Neural cell (in vitro differentiated cells): ENCODE measurements at regions not wholly inside any gene's neighbourhood (a gene's known extent, or its start where the extent isn't known, plus 50 kb on each side); places are given as distances from the start of the nearest gene placed in this dataset.

Experiments used
- EP300 ChIP-seq: fragments of 450-650 bp; conservative IDR thresholded peaks from 2 replicates; pipeline ENCODE4 v1.6.1; 2014; ENCODE audit warnings: antibody characterized with exemption, mild to moderate bottlenecking, moderate library complexity; ENCODE audit not compliant: poor library complexity, severe bottlenecking
- EZH2 ChIP-seq: fragments of 200-600, 300-800 bp; shearing (Covaris generic), sonication (generic); IDR thresholded peaks from 2 replicates; pipeline ENCODE4 v1.6.1; 2014; ENCODE audit warnings: antibody characterized with exemption, low read length, borderline replicate concordance, mild to moderate bottlenecking; ENCODE audit not compliant: insufficient read depth, poor library complexity, severe bottlenecking
- POLR2AphosphoS5 ChIP-seq: IDR thresholded peaks from 2 replicates; pipeline ENCODE4 v1.6.1; 2012
- RAD21 ChIP-seq: fragments of 450-650 bp; conservative IDR thresholded peaks from 2 replicates; pipeline ENCODE4 v1.6.1; 2014; ENCODE audit warnings: antibody characterized with exemption, mild to moderate bottlenecking, moderate library complexity
- TF ChIP-seq, protein P1 (sequence below): fragments of 450-650 bp; IDR thresholded peaks from 2 replicates; pipeline ENCODE4 v1.5.1; 2014; ENCODE audit warnings: antibody characterized with exemption, mild to moderate bottlenecking, moderate library complexity; ENCODE audit not compliant: poor library complexity, severe bottlenecking
- TF ChIP-seq, protein P2 (sequence below): IDR thresholded peaks from 2 replicates; pipeline ENCODE4 v1.6.1; 2012; ENCODE audit warnings: borderline replicate concordance

DNA sequence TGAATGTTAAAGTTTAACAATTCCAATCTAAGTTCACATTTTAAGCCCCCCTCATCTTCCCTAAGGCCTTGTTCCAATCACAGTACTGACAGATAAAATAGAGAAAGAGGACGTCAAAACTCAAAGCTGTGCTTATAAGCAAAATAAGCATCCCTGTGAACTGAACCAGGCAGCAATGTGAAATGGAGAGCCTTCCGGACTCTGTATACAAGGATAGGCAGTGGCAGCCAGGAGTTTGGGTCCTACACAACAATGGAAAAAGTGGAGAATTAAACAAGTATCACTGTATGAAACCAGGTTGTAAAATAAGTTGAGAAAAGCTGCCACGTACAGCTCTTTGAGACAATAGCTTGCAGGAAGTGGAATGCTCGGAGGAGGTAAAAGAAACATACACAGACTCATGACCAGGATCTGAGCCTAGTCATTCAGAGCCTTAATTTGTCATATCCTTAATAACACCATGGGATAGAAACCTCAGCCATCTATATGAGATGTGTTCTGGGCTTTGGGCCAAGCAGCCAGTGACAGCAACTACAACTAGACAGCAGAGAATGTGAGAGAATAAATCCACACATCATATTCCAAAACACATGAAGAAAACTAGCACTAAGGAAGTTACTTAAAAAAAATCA is 55.2 kb upstream of the PALMD start:
- TF ChIP-seq, protein P1, sequence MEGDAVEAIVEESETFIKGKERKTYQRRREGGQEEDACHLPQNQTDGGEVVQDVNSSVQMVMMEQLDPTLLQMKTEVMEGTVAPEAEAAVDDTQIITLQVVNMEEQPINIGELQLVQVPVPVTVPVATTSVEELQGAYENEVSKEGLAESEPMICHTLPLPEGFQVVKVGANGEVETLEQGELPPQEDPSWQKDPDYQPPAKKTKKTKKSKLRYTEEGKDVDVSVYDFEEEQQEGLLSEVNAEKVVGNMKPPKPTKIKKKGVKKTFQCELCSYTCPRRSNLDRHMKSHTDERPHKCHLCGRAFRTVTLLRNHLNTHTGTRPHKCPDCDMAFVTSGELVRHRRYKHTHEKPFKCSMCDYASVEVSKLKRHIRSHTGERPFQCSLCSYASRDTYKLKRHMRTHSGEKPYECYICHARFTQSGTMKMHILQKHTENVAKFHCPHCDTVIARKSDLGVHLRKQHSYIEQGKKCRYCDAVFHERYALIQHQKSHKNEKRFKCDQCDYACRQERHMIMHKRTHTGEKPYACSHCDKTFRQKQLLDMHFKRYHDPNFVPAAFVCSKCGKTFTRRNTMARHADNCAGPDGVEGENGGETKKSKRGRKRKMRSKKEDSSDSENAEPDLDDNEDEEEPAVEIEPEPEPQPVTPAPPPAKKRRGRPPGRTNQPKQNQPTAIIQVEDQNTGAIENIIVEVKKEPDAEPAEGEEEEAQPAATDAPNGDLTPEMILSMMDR: no peak
- TF ChIP-seq RAD21: no peak
- TF ChIP-seq POLR2AphosphoS5: no peak
- TF ChIP-seq EP300: no peak
- TF ChIP-seq, protein P2, sequence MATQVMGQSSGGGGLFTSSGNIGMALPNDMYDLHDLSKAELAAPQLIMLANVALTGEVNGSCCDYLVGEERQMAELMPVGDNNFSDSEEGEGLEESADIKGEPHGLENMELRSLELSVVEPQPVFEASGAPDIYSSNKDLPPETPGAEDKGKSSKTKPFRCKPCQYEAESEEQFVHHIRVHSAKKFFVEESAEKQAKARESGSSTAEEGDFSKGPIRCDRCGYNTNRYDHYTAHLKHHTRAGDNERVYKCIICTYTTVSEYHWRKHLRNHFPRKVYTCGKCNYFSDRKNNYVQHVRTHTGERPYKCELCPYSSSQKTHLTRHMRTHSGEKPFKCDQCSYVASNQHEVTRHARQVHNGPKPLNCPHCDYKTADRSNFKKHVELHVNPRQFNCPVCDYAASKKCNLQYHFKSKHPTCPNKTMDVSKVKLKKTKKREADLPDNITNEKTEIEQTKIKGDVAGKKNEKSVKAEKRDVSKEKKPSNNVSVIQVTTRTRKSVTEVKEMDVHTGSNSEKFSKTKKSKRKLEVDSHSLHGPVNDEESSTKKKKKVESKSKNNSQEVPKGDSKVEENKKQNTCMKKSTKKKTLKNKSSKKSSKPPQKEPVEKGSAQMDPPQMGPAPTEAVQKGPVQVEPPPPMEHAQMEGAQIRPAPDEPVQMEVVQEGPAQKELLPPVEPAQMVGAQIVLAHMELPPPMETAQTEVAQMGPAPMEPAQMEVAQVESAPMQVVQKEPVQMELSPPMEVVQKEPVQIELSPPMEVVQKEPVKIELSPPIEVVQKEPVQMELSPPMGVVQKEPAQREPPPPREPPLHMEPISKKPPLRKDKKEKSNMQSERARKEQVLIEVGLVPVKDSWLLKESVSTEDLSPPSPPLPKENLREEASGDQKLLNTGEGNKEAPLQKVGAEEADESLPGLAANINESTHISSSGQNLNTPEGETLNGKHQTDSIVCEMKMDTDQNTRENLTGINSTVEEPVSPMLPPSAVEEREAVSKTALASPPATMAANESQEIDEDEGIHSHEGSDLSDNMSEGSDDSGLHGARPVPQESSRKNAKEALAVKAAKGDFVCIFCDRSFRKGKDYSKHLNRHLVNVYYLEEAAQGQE: no peak
- no peak for TF ChIP-seq EZH2
